GM18511 (cell line): ENCODE measurements at regions not wholly inside any gene's neighbourhood (a gene's known extent, or its start where the extent isn't known, plus 50 kb on each side); places are given as distances from the start of the nearest gene placed in this dataset.
"Not testable (repeated sequence)": the region's sequence is repeated elsewhere in the genome, so short reads cannot be mapped to it uniquely, and the experiment has no call there.

Experiments used
- ATAC-seq: cut with Tn5 transposase; IDR thresholded peaks from one replicate; pipeline ENCODE4 v1.9.1; 2021; ENCODE audit warnings: mild to moderate bottlenecking, moderate library complexity; ENCODE audit not compliant: unreplicated experiment

- ATAC-seq: no peak
Observed at GRCh38 chr20:12198281-12198680, 280.6 kb downstream of the BTBD3 start.

GRCh38 chr20:12199703-12200102 is 282.0 kb downstream of the BTBD3 start:
- ATAC-seq: no peak

- no peak for ATAC-seq
Observed at GRCh38 chr20:12201289-12201991, 283.7 kb downstream of the BTBD3 start.

GRCh38 chr20:12203399-12203798 is 285.7 kb downstream of the BTBD3 start:
- ATAC-seq: no peak

GRCh38 chr20:12203981-12204380 is 286.3 kb downstream of the BTBD3 start:
- ATAC-seq: no peak

- no peak for ATAC-seq
Observed at GRCh38 chr20:12207875-12208274, 290.2 kb downstream of the BTBD3 start.

GRCh38 chr20:12210591-12210990 is 292.9 kb downstream of the BTBD3 start:
- no peak for ATAC-seq

- ATAC-seq: no peak
Observed at GRCh38 chr20:12211361-12211760, 293.7 kb downstream of the BTBD3 start.

- ATAC-seq: no peak
Observed at GRCh38 chr20:12217382-12217781, 299.7 kb downstream of the BTBD3 start.

- ATAC-seq: no peak
Observed at GRCh38 chr20:12219798-12220197, 302.1 kb downstream of the BTBD3 start.

- ATAC-seq: no peak
Observed at GRCh38 chr20:12223057-12223456, 305.4 kb downstream of the BTBD3 start.

- no peak for ATAC-seq
Observed at GRCh38 chr20:12225898-12226297, 308.2 kb downstream of the BTBD3 start.

- no peak for ATAC-seq
Observed at GRCh38 chr20:12229891-12230290, 312.2 kb downstream of the BTBD3 start.

- no peak for ATAC-seq
Observed at GRCh38 chr20:12237772-12238171, 320.1 kb downstream of the BTBD3 start.

GRCh38 chr20:12241065-12241464 is 323.4 kb downstream of the BTBD3 start:
- ATAC-seq: no peak

GRCh38 chr20:12243327-12243726 is 325.6 kb downstream of the BTBD3 start:
- ATAC-seq: no peak

- no peak for ATAC-seq
Observed at GRCh38 chr20:12248481-12248880, 330.8 kb downstream of the BTBD3 start.

GRCh38 chr20:12250661-12251060 is 333.0 kb downstream of the BTBD3 start:
- ATAC-seq: not testable (repeated sequence)

- ATAC-seq: no peak
Observed at GRCh38 chr20:12252793-12253192, 335.1 kb downstream of the BTBD3 start.

- ATAC-seq: no peak
Observed at GRCh38 chr20:12255461-12255970, 337.8 kb downstream of the BTBD3 start.

- ATAC-seq: no peak
Observed at GRCh38 chr20:12256806-12257205, 339.1 kb downstream of the BTBD3 start.

GRCh38 chr20:12262747-12263146 is 345.1 kb downstream of the BTBD3 start:
- ATAC-seq: no peak

GRCh38 chr20:12264711-12265110 is 347.0 kb downstream of the BTBD3 start:
- ATAC-seq: no peak
